Right lobe of liver (tissue), 4 donors: ENCODE measurements at regions not wholly inside any gene's neighbourhood (a gene's known extent, or its start where the extent isn't known, plus 50 kb on each side); places are given as distances from the start of the nearest gene placed in this dataset.

ENCODE experiments used
- CTCF ChIP-seq, 4 donors: fragments of 200-600 bp in 3 of 4; fragments of 450-650 bp in 1 of 4; IDR thresholded peaks; one replicate each; pipeline versions ENCODE4 v1.5.1 to v1.8.0; 2016 to 2022; ENCODE audit warnings: antibody characterized with exemption in 4 of 4, mild to moderate bottlenecking in 2 of 4
- POLR2A ChIP-seq: fragments of 450-650 bp; IDR thresholded peaks from one replicate; pipeline ENCODE4 v1.6.1; 2017; ENCODE audit warnings: antibody characterized with exemption, mild to moderate bottlenecking
- donor health status: DM: no; HTN: no; CAD: no.
- donor health status: DM: no; HTN: no; CAD: no.
- donor health status: DM: no; HTN: yes; CAD: no.

GRCh38 chr14:50028458-50028857 is 87.9 kb downstream of the VCPKMT start:
- TF ChIP-seq CTCF (IDR thresholded peaks at IDR 0.05) = no peak
- no peak for TF ChIP-seq POLR2A
